Inflammatory macrophage treated with lipopolysaccharide for 4 hours (primary cell): ENCODE measurements at regions not wholly inside any gene's neighbourhood (a gene's known extent, or its start where the extent isn't known, plus 50 kb on each side); places are given as distances from the start of the nearest gene placed in this dataset.

ENCODE experiments used
- DNase-seq: peaks from one replicate; pipeline ENCODE4 v3.0.0-alpha.2; 2020

GRCh38 chr20:6483727-6484126 lies 283.8 kb upstream of the BMP2 start:
- no peak for DNase-seq

- DNase-seq, result no peak
These were observed 285.0 kb upstream of the BMP2 start for GRCh38 chr20:6482486-6482885.

- DNase-seq, result no peak
These were observed 286.9 kb upstream of the BMP2 start for GRCh38 chr20:6480328-6481200.

GRCh38 chr20:6473197-6473596 lies 294.3 kb upstream of the BMP2 start:
- no peak for DNase-seq

GRCh38 chr20:6471871-6472270 lies 295.6 kb upstream of the BMP2 start:
- DNase-seq, result no peak

- DNase-seq, result no peak
These were observed 296.3 kb upstream of the BMP2 start for GRCh38 chr20:6471110-6471647.

- no peak for DNase-seq
These were observed 297.8 kb upstream of the BMP2 start for GRCh38 chr20:6469695-6470094.

- peak; percentile 22 for DNase-seq
These were observed 298.9 kb upstream of the BMP2 start for GRCh38 chr20:6468423-6469116.

GRCh38 chr20:6467562-6467961 lies 299.9 kb upstream of the BMP2 start:
- DNase-seq, result no peak

GRCh38 chr20:6466075-6466810 lies 301.2 kb upstream of the BMP2 start:
- DNase-seq, result peak; percentile 14

GRCh38 chr20:6450841-6451240 lies 316.6 kb upstream of the BMP2 start:
- DNase-seq, result no peak

GRCh38 chr20:6440443-6440799 lies 317.6 kb upstream of the FERMT1 start:
- no peak for DNase-seq

GRCh38 chr20:6439737-6440442 lies 317.1 kb upstream of the FERMT1 start:
- DNase-seq, result no peak

GRCh38 chr20:6434131-6434530 lies 311.3 kb upstream of the FERMT1 start:
- no peak for DNase-seq

GRCh38 chr20:6430381-6430780 lies 307.6 kb upstream of the FERMT1 start:
- DNase-seq, result no peak

- no peak for DNase-seq
These were observed 303.6 kb upstream of the FERMT1 start for GRCh38 chr20:6426287-6426891.

GRCh38 chr20:6421321-6422248 lies 298.8 kb upstream of the FERMT1 start:
- DNase-seq, result no peak

- no peak for DNase-seq
These were observed 297.5 kb upstream of the FERMT1 start for GRCh38 chr20:6420336-6420735.

GRCh38 chr20:6418732-6419131 lies 295.9 kb upstream of the FERMT1 start:
- no peak for DNase-seq

GRCh38 chr20:6416371-6416770 lies 293.5 kb upstream of the FERMT1 start:
- DNase-seq, result no peak

- no peak for DNase-seq
These were observed 288.8 kb upstream of the FERMT1 start for GRCh38 chr20:6411651-6412050.
